ENCODE measurements at regions not wholly inside any gene's neighbourhood (a gene's known extent, or its start where the extent isn't known, plus 50 kb on each side); places are given as distances from the start of the nearest gene placed in this dataset.

GRCh38 chr9:24095246-24095645 lies 269.2 kb upstream of the ELAVL2 start:
- intact Hi-C loops (cut with DNase I), result no loop called here
- Histone ChIP-seq H3K4me3 (no peak overlapping the region), H3K27me3 (no peaks in the 10 kb centered on the region), H3K36me3 (no peaks in the 10 kb centered on the region), H3K27ac (no peak overlapping the region), H3K9me3 (peaks cover 0 to 11% (median 0%) of the 10 kb centered on the region in 12 donors), H3K4me1 (no peaks in the 10 kb centered on the region)
- ATAC-seq (no peak), DNase-seq (no peak)
- WGBS, 4 donors, result 78 to 81% (median 80%) methylated on average over 2 of the region's 2 CpGs
- TF ChIP-seq, protein P1, sequence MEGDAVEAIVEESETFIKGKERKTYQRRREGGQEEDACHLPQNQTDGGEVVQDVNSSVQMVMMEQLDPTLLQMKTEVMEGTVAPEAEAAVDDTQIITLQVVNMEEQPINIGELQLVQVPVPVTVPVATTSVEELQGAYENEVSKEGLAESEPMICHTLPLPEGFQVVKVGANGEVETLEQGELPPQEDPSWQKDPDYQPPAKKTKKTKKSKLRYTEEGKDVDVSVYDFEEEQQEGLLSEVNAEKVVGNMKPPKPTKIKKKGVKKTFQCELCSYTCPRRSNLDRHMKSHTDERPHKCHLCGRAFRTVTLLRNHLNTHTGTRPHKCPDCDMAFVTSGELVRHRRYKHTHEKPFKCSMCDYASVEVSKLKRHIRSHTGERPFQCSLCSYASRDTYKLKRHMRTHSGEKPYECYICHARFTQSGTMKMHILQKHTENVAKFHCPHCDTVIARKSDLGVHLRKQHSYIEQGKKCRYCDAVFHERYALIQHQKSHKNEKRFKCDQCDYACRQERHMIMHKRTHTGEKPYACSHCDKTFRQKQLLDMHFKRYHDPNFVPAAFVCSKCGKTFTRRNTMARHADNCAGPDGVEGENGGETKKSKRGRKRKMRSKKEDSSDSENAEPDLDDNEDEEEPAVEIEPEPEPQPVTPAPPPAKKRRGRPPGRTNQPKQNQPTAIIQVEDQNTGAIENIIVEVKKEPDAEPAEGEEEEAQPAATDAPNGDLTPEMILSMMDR (IDR thresholded peaks at IDR 0.05), result no peak
- TF ChIP-seq POLR2A (IDR thresholded peaks at IDR 0.05), result no peak

DNA sequence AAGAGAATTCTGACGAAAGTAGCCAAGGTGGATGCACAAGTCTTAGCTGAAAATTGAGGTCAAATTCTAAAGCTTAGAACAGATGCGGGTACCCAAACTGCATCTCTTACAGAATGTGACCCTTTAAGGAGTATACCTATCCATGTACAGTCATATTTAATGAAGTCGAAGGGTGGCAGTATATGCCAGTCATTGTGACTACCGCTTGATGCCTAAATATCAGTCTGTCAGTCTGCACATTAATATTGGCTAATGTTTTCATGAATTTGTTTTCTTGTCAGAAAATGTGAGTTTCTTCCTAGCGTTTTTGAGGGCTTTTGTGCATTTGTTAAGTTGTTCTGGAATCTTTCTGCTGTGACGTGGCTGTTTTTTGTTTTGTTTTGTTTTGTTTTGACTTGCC lies 264.5 kb upstream of the ELAVL2 start:
- TF ChIP-seq, protein P1 (IDR thresholded peaks at IDR 0.05), result no peak
- no peak for TF ChIP-seq POLR2A (IDR thresholded peaks at IDR 0.05)
- WGBS, 4 donors, result 76 to 86% (median 85%) methylated on average over 6 of the region's 6 CpGs
- intact Hi-C loops (cut with DNase I), result no loop called here
- Histone ChIP-seq H3K27ac (no peak overlapping the region), H3K9me3 (peaks cover 0 to 20% (median 3%) of the 10 kb centered on the region in 12 donors), H3K27me3 (no peaks in the 10 kb centered on the region), H3K36me3 (no peaks in the 10 kb centered on the region), H3K4me3 (no peak overlapping the region), H3K4me1 (no peaks in the 10 kb centered on the region)
- no peak for DNase-seq
- no peak for ATAC-seq

GRCh38 chr9:24073666-24074065 lies 247.6 kb upstream of the ELAVL2 start:
- no peaks in the 10 kb centered on the region for H3K4me1 ChIP-seq
- 65 to 70% (median 67%) methylated on average over 6 of the region's 6 CpGs for WGBS, 4 donors
- H3K36me3 ChIP-seq, result no peaks in the 10 kb centered on the region
- TF ChIP-seq POLR2A (IDR thresholded peaks at IDR 0.05), result no peak
- TF ChIP-seq, protein P1 (IDR thresholded peaks at IDR 0.05), result no peak
- DNase-seq (no peak), ATAC-seq (no peak)
- no peak overlapping the region for H3K4me3 ChIP-seq
- intact Hi-C loops (cut with DNase I), result no loop called here
- no peaks in the 10 kb centered on the region for H3K27me3 ChIP-seq
- H3K27ac ChIP-seq, result no peak overlapping the region
- H3K9me3 ChIP-seq, result peaks cover 0 to 8% (median 0%) of the 10 kb centered on the region in 12 donors

DNA sequence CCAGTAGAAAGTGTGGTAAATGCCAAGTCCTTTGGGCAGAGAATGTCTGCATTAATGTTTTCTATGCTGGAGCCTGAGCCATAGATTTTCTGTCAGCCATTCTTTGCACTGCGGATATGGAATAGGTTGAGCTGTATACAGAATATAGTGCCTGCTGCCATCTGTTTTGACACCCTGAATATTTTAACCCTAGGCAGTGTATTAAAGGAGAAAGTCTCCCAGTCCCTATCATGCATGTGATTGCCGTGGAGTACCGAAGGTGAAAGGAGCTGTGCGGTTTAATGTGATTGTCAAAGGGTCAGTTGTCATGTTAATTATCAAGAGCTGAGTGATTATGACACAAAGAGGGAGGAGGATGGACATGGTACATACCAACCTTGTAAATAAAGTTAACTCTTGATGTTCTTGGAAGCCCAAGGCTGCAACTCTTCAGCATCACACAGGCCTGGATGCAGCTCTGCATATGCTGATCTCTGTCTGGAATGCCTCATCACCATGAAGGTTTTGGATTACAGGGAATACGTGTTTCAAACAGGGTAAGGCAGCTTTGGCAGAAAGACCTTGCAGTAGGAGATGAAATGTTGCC lies 247.1 kb upstream of the ELAVL2 start:
- 56 to 73% (median 65%) methylated on average over 5 of the region's 5 CpGs for WGBS, 4 donors
- Histone ChIP-seq H3K27me3 (no peaks in the 10 kb centered on the region), H3K4me3 (no peak overlapping the region), H3K36me3 (no peaks in the 10 kb centered on the region), H3K4me1 (no peaks in the 10 kb centered on the region), H3K27ac (no peak overlapping the region), H3K9me3 (peaks cover 0 to 8% (median 0%) of the 10 kb centered on the region in 12 donors)
- ATAC-seq (no peak), DNase-seq (no peak)
- TF ChIP-seq, protein P1 (IDR thresholded peaks at IDR 0.05), result no peak
- TF ChIP-seq POLR2A (IDR thresholded peaks at IDR 0.05), result no peak
- intact Hi-C loops (cut with DNase I), result no loop called here
